ENCODE measurements at regions not wholly inside any gene's neighbourhood (a gene's known extent, or its start where the extent isn't known, plus 50 kb on each side); places are given as distances from the start of the nearest gene placed in this dataset.

- TF ChIP-seq CTCF (IDR thresholded peaks at IDR 0.05; ENCODE audit: insufficient read depth, low read length), result no peak
- no peak for TF ChIP-seq POLR2AphosphoS5 (IDR thresholded peaks at IDR 0.05; ENCODE audit: low read depth)
Observed at GRCh38 chr14:25832585-25832984, 765.2 kb downstream of the NOVA1 start.
